H1 (cell line): ENCODE measurements at regions not wholly inside any gene's neighbourhood (a gene's known extent, or its start where the extent isn't known, plus 50 kb on each side); places are given as distances from the start of the nearest gene placed in this dataset.

Source experiments
- ATF2 ChIP-seq: IDR thresholded peaks from 2 replicates; pipeline ENCODE4 v1.6.1; 2012; ENCODE audit warnings: low read length, inconsistent platforms
- BACH1 ChIP-seq: IDR thresholded peaks from 2 replicates; pipeline ENCODE4 v1.6.1; 2012; ENCODE audit warnings: low read length, improper control_type of control experiment
- CEBPB ChIP-seq: IDR thresholded peaks from 2 replicates; pipeline ENCODE4 v1.6.1; 2012; ENCODE audit warnings: low read depth, low read length
- CHD7 ChIP-seq: fragments of 300-600 bp; sonication (generic); IDR thresholded peaks from 2 replicates; pipeline ENCODE4 v1.7.1; 2012; ENCODE audit warnings: low read length, moderate library complexity, mild to moderate bottlenecking, inconsistent platforms; ENCODE audit not compliant: insufficient replicate concordance
- CTCF ChIP-seq, 3 experiments: IDR thresholded peaks; 1 replicate in 2 of 3; 2 replicates in 1 of 3; pipeline versions ENCODE4 v1.5.1 to v1.6.1; 2011; ENCODE audit warnings: low read length in 3 of 3, mild to moderate bottlenecking in 3 of 3, inconsistent platforms in 2 of 3, low read depth in 1 of 3, moderate library complexity in 1 of 3; ENCODE audit not compliant: insufficient read depth in 1 of 3; ENCODE audit errors: control extremely low read depth in 1 of 3
- EZH2 ChIP-seq: fragments of 200-600 bp; sonication (generic); IDR thresholded peaks from 2 replicates; pipeline ENCODE4 v1.7.1; 2012; ENCODE audit warnings: low read depth, mild to moderate bottlenecking, moderate library complexity, low read length, inconsistent platforms; ENCODE audit not compliant: severe bottlenecking
- FOSL1 ChIP-seq: IDR thresholded peaks from 2 replicates; pipeline ENCODE4 v1.6.1; 2011; ENCODE audit warnings: mild to moderate bottlenecking, low read depth, low read length, moderate library complexity; ENCODE audit not compliant: insufficient read depth
- HDAC2 ChIP-seq, 2 experiments: fragments of 300-600 bp in 1 of 2; sonication (generic) in 1 of 2; IDR thresholded peaks; 2 replicates each; pipeline ENCODE4 v1.6.1; 2011 to 2012; ENCODE audit warnings: low read depth in 2 of 2, low read length in 2 of 2, mild to moderate bottlenecking in 2 of 2, moderate library complexity in 2 of 2, borderline replicate concordance in 1 of 2, inconsistent platforms in 1 of 2
- POLR2A ChIP-seq, 2 experiments: IDR thresholded peaks; 1 replicate in 1 of 2; 2 replicates in 1 of 2; pipeline ENCODE4 v1.6.1; 2011; ENCODE audit warnings: low read depth in 2 of 2, low read length in 2 of 2, mild to moderate bottlenecking in 2 of 2; ENCODE audit errors: control extremely low read depth in 1 of 2
- POLR2AphosphoS5 ChIP-seq: IDR thresholded peaks from 2 replicates; pipeline ENCODE4 v1.6.1; 2011; ENCODE audit warnings: low read depth, low read length
- ZNF274 ChIP-seq: IDR thresholded peaks from 2 replicates; pipeline ENCODE4 v1.7.0; 2012; ENCODE audit warnings: low read length, borderline replicate concordance; ENCODE audit errors: extremely low read depth

DNA sequence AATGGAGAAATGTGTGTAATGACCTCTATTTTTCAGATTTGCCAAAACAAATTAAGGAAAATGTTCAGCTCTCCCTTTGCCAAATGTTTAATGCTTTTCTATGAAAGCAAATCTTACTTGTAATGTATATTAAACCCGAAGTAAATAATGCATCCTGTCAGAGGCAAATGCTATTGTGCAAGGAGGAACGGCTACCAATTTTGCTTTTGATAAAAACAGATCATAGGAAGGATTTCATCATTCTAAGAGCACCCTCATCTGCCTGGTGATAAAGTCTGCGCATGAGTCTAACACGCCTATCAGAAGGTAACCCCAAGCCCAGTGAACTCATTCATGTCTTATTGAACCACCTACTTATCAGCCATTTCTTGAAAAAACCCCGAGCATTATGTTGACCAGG lies 412.4 kb upstream of the MKI67 start:
- TF ChIP-seq HDAC2 (IDR thresholded peaks at IDR 0.05; ENCODE audit: borderline replicate concordance in 1 of 2, low read depth in 2 of 2, low read length in 2 of 2) (no peak), EZH2 (no peak), POLR2A (IDR thresholded peaks at IDR 0.05; ENCODE audit: control extremely low read depth in 1 of 2, low read depth in 2 of 2, low read length in 2 of 2) (no peak), BACH1 (no peak), CHD7 (no peak), POLR2AphosphoS5 (no peak), FOSL1 (no peak), ATF2 (no peak), CEBPB (no peak), CTCF (IDR thresholded peaks at IDR 0.05; ENCODE audit: control extremely low read depth in 1 of 3, insufficient read depth in 1 of 3, low read depth in 1 of 3, low read length in 3 of 3) (no peak), ZNF274 (no peak)
